Duodenal mucosa (tissue), 2 donors: ENCODE measurements at regions not wholly inside any gene's neighbourhood (a gene's known extent, or its start where the extent isn't known, plus 50 kb on each side); places are given as distances from the start of the nearest gene placed in this dataset.
"Not testable (repeated sequence)": the region's sequence is repeated elsewhere in the genome, so short reads cannot be mapped to it uniquely, and the experiment has no call there.

Source experiments
- H3K27ac ChIP-seq: one replicate; pipeline ENCODE4 v1.7.0; 2013; ENCODE audit warnings: low read depth, low read length
- H3K27me3 ChIP-seq, 2 donors: one replicate each; pipeline ENCODE4 v1.7.0; 2013; ENCODE audit warnings: low read length in 2 of 2, control low read depth in 1 of 2; ENCODE audit not compliant: insufficient read depth in 2 of 2, control insufficient read depth in 1 of 2
- H3K36me3 ChIP-seq, 2 donors: one replicate each; pipeline ENCODE4 v1.7.0; 2013; ENCODE audit warnings: low read length in 2 of 2, control low read depth in 1 of 2; ENCODE audit not compliant: insufficient read depth in 2 of 2, control insufficient read depth in 1 of 2
- H3K4me1 ChIP-seq, 2 donors: one replicate each; pipeline ENCODE4 v1.7.0; 2013; ENCODE audit warnings: low read length in 2 of 2, control low read depth in 1 of 2; ENCODE audit not compliant: insufficient read depth in 2 of 2, control insufficient read depth in 1 of 2
- H3K4me3 ChIP-seq, 2 donors: one replicate each; pipeline ENCODE4 v1.7.0; 2013; ENCODE audit warnings: low read length in 2 of 2, low read depth in 1 of 2
- H3K9ac ChIP-seq, 2 donors: one replicate each; pipeline ENCODE4 v1.7.0; 2013; ENCODE audit warnings: low read length in 2 of 2, low read depth in 1 of 2
- H3K9me3 ChIP-seq, 2 donors: one replicate each; pipeline ENCODE4 v1.7.0; 2013; ENCODE audit warnings: low read length in 2 of 2, control low read depth in 1 of 2; ENCODE audit not compliant: control insufficient read depth in 1 of 2

- H3K36me3 ChIP-seq: no peaks in the 10 kb centered on the region
- H3K27me3 ChIP-seq: no peaks in the 10 kb centered on the region
- H3K4me1 ChIP-seq: no peaks in the 10 kb centered on the region
- peaks cover 3 to 7% of the 10 kb centered on the region in 2 donors for H3K9me3 ChIP-seq
- no peak overlapping the region for H3K27ac ChIP-seq
- H3K9ac ChIP-seq: no peak overlapping the region
- no peak overlapping the region for H3K4me3 ChIP-seq
Observed at GRCh38 chr16:26441178-26441577, 625.5 kb upstream of the C16orf82 start.

GRCh38 chr16:26442321-26442720, 624.4 kb upstream of the C16orf82 start:
- H3K9me3 ChIP-seq: peaks cover 3 to 7% of the 10 kb centered on the region in 2 donors
- H3K27ac ChIP-seq: no peak overlapping the region
- H3K4me1 ChIP-seq: no peaks in the 10 kb centered on the region
- H3K4me3 ChIP-seq: no peak overlapping the region
- no peaks in the 10 kb centered on the region for H3K27me3 ChIP-seq
- no peaks in the 10 kb centered on the region for H3K36me3 ChIP-seq
- no peak overlapping the region for H3K9ac ChIP-seq

GRCh38 chr16:26447570-26447969, 619.2 kb upstream of the C16orf82 start:
- Histone ChIP-seq H3K27ac (no peak overlapping the region), H3K9ac (no peak overlapping the region), H3K4me1 (no peaks in the 10 kb centered on the region), H3K27me3 (no peaks in the 10 kb centered on the region), H3K4me3 (no peak overlapping the region), H3K36me3 (no peaks in the 10 kb centered on the region), H3K9me3 (peaks cover 0 to 4% of the 10 kb centered on the region in 2 donors)

- Histone ChIP-seq H3K36me3 (no peaks in the 10 kb centered on the region), H3K9ac (no peak overlapping the region), H3K27ac (no peak overlapping the region), H3K9me3 (peaks cover 0 to 3% of the 10 kb centered on the region in 2 donors), H3K4me1 (no peaks in the 10 kb centered on the region), H3K27me3 (no peaks in the 10 kb centered on the region), H3K4me3 (no peak overlapping the region)
Observed at GRCh38 chr16:26453215-26453614, 613.5 kb upstream of the C16orf82 start.

- Histone ChIP-seq H3K9ac (no peak overlapping the region), H3K4me3 (no peak overlapping the region), H3K36me3 (no peaks in the 10 kb centered on the region), H3K27me3 (no peaks in the 10 kb centered on the region), H3K4me1 (no peaks in the 10 kb centered on the region), H3K27ac (no peak overlapping the region), H3K9me3 (peaks cover 0 to 3% of the 10 kb centered on the region in 2 donors)
Observed at GRCh38 chr16:26454102-26454501, 612.6 kb upstream of the C16orf82 start.

GRCh38 chr16:26456074-26456473, 610.7 kb upstream of the C16orf82 start:
- Histone ChIP-seq H3K4me1 (no peaks in the 10 kb centered on the region), H3K27ac (no peak overlapping the region), H3K9ac (no peak overlapping the region), H3K27me3 (no peaks in the 10 kb centered on the region), H3K9me3 (peaks cover 0 to 10% of the 10 kb centered on the region in 2 donors), H3K4me3 (no peak overlapping the region), H3K36me3 (no peaks in the 10 kb centered on the region)

- Histone ChIP-seq H3K27me3 (no peaks in the 10 kb centered on the region), H3K27ac (no peak overlapping the region), H3K4me3 (no peak overlapping the region), H3K4me1 (no peaks in the 10 kb centered on the region), H3K36me3 (no peaks in the 10 kb centered on the region), H3K9ac (no peak overlapping the region), H3K9me3 (peaks cover 0 to 10% of the 10 kb centered on the region in 2 donors)
Observed at GRCh38 chr16:26457095-26457494, 609.6 kb upstream of the C16orf82 start.

GRCh38 chr16:26457882-26458281, 608.8 kb upstream of the C16orf82 start:
- Histone ChIP-seq H3K9me3 (peaks cover 0 to 10% of the 10 kb centered on the region in 2 donors), H3K27me3 (no peaks in the 10 kb centered on the region), H3K4me3 (no peak overlapping the region), H3K36me3 (no peaks in the 10 kb centered on the region), H3K4me1 (no peaks in the 10 kb centered on the region), H3K27ac (no peak overlapping the region), H3K9ac (no peak overlapping the region)

GRCh38 chr16:26464576-26465266, 602.0 kb upstream of the C16orf82 start:
- Histone ChIP-seq H3K9ac (no peak overlapping the region), H3K4me3 (no peak overlapping the region), H3K9me3 (peaks cover 0 to 4% of the 10 kb centered on the region in 2 donors), H3K27ac (no peak overlapping the region), H3K36me3 (no peaks in the 10 kb centered on the region), H3K27me3 (no peaks in the 10 kb centered on the region), H3K4me1 (no peaks in the 10 kb centered on the region)

- H3K9me3 ChIP-seq, H3K4me3 ChIP-seq, H3K27me3 ChIP-seq, H3K9ac ChIP-seq, H3K27ac ChIP-seq, H3K4me1 ChIP-seq, H3K36me3 ChIP-seq: not testable (repeated sequence)
Observed at GRCh38 chr16:26474405-26474804, 592.3 kb upstream of the C16orf82 start.
